Activated CD8-positive, alpha-beta memory T cell treated with anti-CD3 and anti-CD28 coated beads, Interleukin-2, amount 10 ng/mL, durations not matched to agents 7 days and 5 days (primary cell): ENCODE measurements at regions not wholly inside any gene's neighbourhood (a gene's known extent, or its start where the extent isn't known, plus 50 kb on each side); places are given as distances from the start of the nearest gene placed in this dataset.
"Not testable (repeated sequence)": the region's sequence is repeated elsewhere in the genome, so short reads cannot be mapped to it uniquely, and the experiment has no call there.

ENCODE experiments used
- ATAC-seq: fragments of 150-1000 bp; cut with Tn5 transposase; one replicate; pipeline ENCODE4 v1.10.0; 2021; ENCODE audit warnings: moderate library complexity
- CTCF ChIA-PET: fragments of 350-600 bp; sonication (Branson Sonifier 250); formaldehyde crosslinking; loops from one replicate; lab custom pipeline; 2021; ENCODE audit warnings: antibody characterized with exemption; lab: Charles Lee
- DNase-seq: peaks from one replicate; pipeline ENCODE4 v3.0.0-alpha.2; 2020
- H3K27ac Mint-ChIP-seq: one replicate; pipeline ENCODE4 v1.8.0; 2021; ENCODE audit warnings: mild to moderate bottlenecking, mixed read lengths
- H3K27me3 Mint-ChIP-seq: one replicate; pipeline ENCODE4 v1.8.0; 2021; ENCODE audit warnings: mixed read lengths
- H3K36me3 Mint-ChIP-seq: one replicate; pipeline ENCODE4 v1.8.0; 2021; ENCODE audit warnings: mild to moderate bottlenecking, mixed read lengths
- H3K4me1 Mint-ChIP-seq: one replicate; pipeline ENCODE4 v1.8.0; 2021; ENCODE audit warnings: mixed read lengths
- H3K4me3 Mint-ChIP-seq: one replicate; pipeline ENCODE4 v1.8.0; 2021; ENCODE audit warnings: mild to moderate bottlenecking, moderate library complexity, mixed read lengths
- H3K9me3 Mint-ChIP-seq: one replicate; pipeline ENCODE4 v1.8.0; 2022; ENCODE audit warnings: low read depth, mixed read lengths

GRCh38 chr2:90004553-90004952 is 1313.1 kb downstream of the RPIA start:
- H3K4me3 Mint-ChIP-seq, DNase-seq, H3K27me3 Mint-ChIP-seq, H3K36me3 Mint-ChIP-seq, H3K4me1 Mint-ChIP-seq, CTCF ChIA-PET, H3K27ac Mint-ChIP-seq, H3K9me3 Mint-ChIP-seq, ATAC-seq: not testable (repeated sequence)

- H3K4me3 Mint-ChIP-seq, H3K27me3 Mint-ChIP-seq, H3K27ac Mint-ChIP-seq, CTCF ChIA-PET, H3K36me3 Mint-ChIP-seq, ATAC-seq, H3K4me1 Mint-ChIP-seq, DNase-seq, H3K9me3 Mint-ChIP-seq: not testable (repeated sequence)
These were observed 1319.1 kb downstream of the RPIA start for GRCh38 chr2:90010442-90011100.

- H3K9me3 Mint-ChIP-seq, ATAC-seq, H3K27me3 Mint-ChIP-seq, H3K27ac Mint-ChIP-seq, H3K36me3 Mint-ChIP-seq, H3K4me3 Mint-ChIP-seq, DNase-seq, CTCF ChIA-PET, H3K4me1 Mint-ChIP-seq: not testable (repeated sequence)
These were observed 1319.6 kb downstream of the RPIA start for GRCh38 chr2:90011101-90011443.

- CTCF ChIA-PET, ATAC-seq, H3K9me3 Mint-ChIP-seq, H3K27me3 Mint-ChIP-seq, DNase-seq, H3K27ac Mint-ChIP-seq, H3K4me3 Mint-ChIP-seq, H3K4me1 Mint-ChIP-seq, H3K36me3 Mint-ChIP-seq: not testable (repeated sequence)
These were observed 1328.4 kb downstream of the RPIA start for GRCh38 chr2:90019908-90020307.

- DNase-seq, H3K27ac Mint-ChIP-seq, H3K27me3 Mint-ChIP-seq, H3K4me3 Mint-ChIP-seq, H3K36me3 Mint-ChIP-seq, H3K9me3 Mint-ChIP-seq, CTCF ChIA-PET, H3K4me1 Mint-ChIP-seq, ATAC-seq: not testable (repeated sequence)
These were observed 1329.8 kb downstream of the RPIA start for GRCh38 chr2:90021234-90021633.

- H3K9me3 Mint-ChIP-seq, CTCF ChIA-PET, DNase-seq, H3K4me1 Mint-ChIP-seq, H3K27ac Mint-ChIP-seq, H3K27me3 Mint-ChIP-seq, ATAC-seq, H3K36me3 Mint-ChIP-seq, H3K4me3 Mint-ChIP-seq: not testable (repeated sequence)
These were observed 1335.8 kb downstream of the RPIA start for GRCh38 chr2:90027231-90027643.

GRCh38 chr2:90028381-90029079 is 1337.1 kb downstream of the RPIA start:
- H3K27me3 Mint-ChIP-seq, H3K27ac Mint-ChIP-seq, H3K9me3 Mint-ChIP-seq, H3K4me3 Mint-ChIP-seq, DNase-seq, H3K4me1 Mint-ChIP-seq, H3K36me3 Mint-ChIP-seq, CTCF ChIA-PET, ATAC-seq: not testable (repeated sequence)

- H3K4me3 Mint-ChIP-seq, ATAC-seq, CTCF ChIA-PET, H3K9me3 Mint-ChIP-seq, DNase-seq, H3K27me3 Mint-ChIP-seq, H3K27ac Mint-ChIP-seq, H3K36me3 Mint-ChIP-seq, H3K4me1 Mint-ChIP-seq: not testable (repeated sequence)
These were observed 1337.6 kb downstream of the RPIA start for GRCh38 chr2:90029080-90029428.

- ATAC-seq, H3K4me3 Mint-ChIP-seq, H3K9me3 Mint-ChIP-seq, CTCF ChIA-PET, H3K36me3 Mint-ChIP-seq, H3K27me3 Mint-ChIP-seq, DNase-seq, H3K4me1 Mint-ChIP-seq, H3K27ac Mint-ChIP-seq: not testable (repeated sequence)
These were observed 1340.8 kb downstream of the RPIA start for GRCh38 chr2:90032269-90032668.

- H3K36me3 Mint-ChIP-seq, ATAC-seq, DNase-seq, H3K27ac Mint-ChIP-seq, H3K4me1 Mint-ChIP-seq, H3K27me3 Mint-ChIP-seq, H3K4me3 Mint-ChIP-seq, CTCF ChIA-PET, H3K9me3 Mint-ChIP-seq: not testable (repeated sequence)
These were observed 1344.9 kb downstream of the RPIA start for GRCh38 chr2:90036335-90036734.

- H3K36me3 Mint-ChIP-seq, DNase-seq, H3K4me3 Mint-ChIP-seq, ATAC-seq, H3K27ac Mint-ChIP-seq, H3K4me1 Mint-ChIP-seq, CTCF ChIA-PET, H3K27me3 Mint-ChIP-seq, H3K9me3 Mint-ChIP-seq: not testable (repeated sequence)
These were observed 1347.6 kb downstream of the RPIA start for GRCh38 chr2:90039093-90039492.

GRCh38 chr2:90047776-90048175 is 1356.3 kb downstream of the RPIA start:
- H3K4me1 Mint-ChIP-seq, H3K27ac Mint-ChIP-seq, DNase-seq, ATAC-seq, H3K4me3 Mint-ChIP-seq, H3K36me3 Mint-ChIP-seq, H3K9me3 Mint-ChIP-seq, H3K27me3 Mint-ChIP-seq, CTCF ChIA-PET: not testable (repeated sequence)

GRCh38 chr2:90052113-90052631 is 1360.7 kb downstream of the RPIA start:
- H3K4me1 Mint-ChIP-seq, H3K36me3 Mint-ChIP-seq, CTCF ChIA-PET, H3K9me3 Mint-ChIP-seq, H3K27ac Mint-ChIP-seq, H3K27me3 Mint-ChIP-seq, DNase-seq, ATAC-seq, H3K4me3 Mint-ChIP-seq: not testable (repeated sequence)

- Mint-ChIP-seq H3K27ac (no peak overlapping the region), H3K4me3 (no peak overlapping the region), H3K36me3 (no peaks in the 10 kb centered on the region), H3K4me1 (no peaks in the 10 kb centered on the region), H3K9me3 (no peaks in the 10 kb centered on the region), H3K27me3 (no peaks in the 10 kb centered on the region)
- ATAC-seq (no peak), DNase-seq (no peak)
- CTCF ChIA-PET: no interaction called here
These were observed 1377.9 kb downstream of the RPIA start for GRCh38 chr2:90069290-90069894.
